Astrocyte (in vitro differentiated cells and primary cell): ENCODE measurements at regions not wholly inside any gene's neighbourhood (a gene's known extent, or its start where the extent isn't known, plus 50 kb on each side); places are given as distances from the start of the nearest gene placed in this dataset.

Experiments used
- DNase-seq: peaks from one replicate; pipeline ENCODE4 v3.0.0-alpha.2; 2010; ENCODE audit warnings: low read depth
- FAIRE-seq: peaks from 2 replicates; lab custom pipeline; 2011; peaks lifted over from hg19 to GRCh38; lab: Jason Lieb, UNC
- H2AFZ ChIP-seq: 2 replicates; pipeline ENCODE4 v1.6.0; 2012; ENCODE audit warnings: low read depth, low read length, inconsistent platforms
- H3K27ac ChIP-seq: 2 replicates; pipeline ENCODE4 v1.5.1; 2011; ENCODE audit warnings: low read depth, low read length, inconsistent platforms
- H3K27me3 ChIP-seq: 2 replicates; pipeline ENCODE4 v1.6.0; 2011; ENCODE audit warnings: low read length, inconsistent platforms; ENCODE audit not compliant: insufficient read depth
- H3K36me3 ChIP-seq: 2 replicates; pipeline ENCODE4 v1.5.1; 2011; ENCODE audit warnings: low read length, inconsistent platforms; ENCODE audit not compliant: insufficient read depth
- H3K4me1 ChIP-seq: 2 replicates; pipeline ENCODE4 v1.5.1; 2011; ENCODE audit warnings: low read length, inconsistent platforms; ENCODE audit not compliant: insufficient read depth
- H3K4me2 ChIP-seq: 2 replicates; pipeline ENCODE4 v1.6.0; 2012; ENCODE audit warnings: low read length, inconsistent platforms
- H3K4me3 ChIP-seq: 2 replicates; pipeline ENCODE4 v1.5.1; 2011; ENCODE audit warnings: low read depth, mild to moderate bottlenecking, low read length, inconsistent platforms; ENCODE audit not compliant: insufficient read depth
- H3K79me2 ChIP-seq: 2 replicates; pipeline ENCODE4 v1.6.0; 2012; ENCODE audit warnings: mild to moderate bottlenecking, low read length, inconsistent platforms; ENCODE audit not compliant: insufficient read depth
- H3K9ac ChIP-seq: 2 replicates; pipeline ENCODE4 v1.6.0; 2012; ENCODE audit warnings: mild to moderate bottlenecking, low read length, inconsistent platforms
- H3K9me3 ChIP-seq: 2 replicates; pipeline ENCODE4 v1.5.1; 2012; ENCODE audit warnings: low read depth, mild to moderate bottlenecking, low read length, inconsistent platforms; ENCODE audit not compliant: insufficient read depth
- H4K20me1 ChIP-seq: 2 replicates; pipeline ENCODE4 v1.6.0; 2012; ENCODE audit warnings: low read length, inconsistent platforms; ENCODE audit not compliant: insufficient read depth
- H3K27ac Mint-ChIP-seq: one replicate; pipeline ENCODE4 v1.8.0; 2021; ENCODE audit warnings: mild to moderate bottlenecking, mixed read lengths; ENCODE audit not compliant: unreplicated experiment
- H3K27me3 Mint-ChIP-seq: one replicate; pipeline ENCODE4 v1.8.0; 2021; ENCODE audit warnings: low read depth, mixed read lengths; ENCODE audit not compliant: unreplicated experiment
- H3K36me3 Mint-ChIP-seq: one replicate; pipeline ENCODE4 v1.8.0; 2021; ENCODE audit warnings: low read depth, mixed read lengths; ENCODE audit not compliant: unreplicated experiment
- H3K4me1 Mint-ChIP-seq: one replicate; pipeline ENCODE4 v1.8.0; 2021; ENCODE audit warnings: low read depth, mixed read lengths; ENCODE audit not compliant: unreplicated experiment
- H3K4me3 Mint-ChIP-seq: one replicate; pipeline ENCODE4 v1.8.0; 2021; ENCODE audit warnings: mild to moderate bottlenecking, moderate library complexity, mixed read lengths; ENCODE audit not compliant: unreplicated experiment
- H3K9me3 Mint-ChIP-seq: one replicate; pipeline ENCODE4 v1.8.0; 2021; ENCODE audit warnings: mild to moderate bottlenecking, mixed read lengths; ENCODE audit not compliant: unreplicated experiment
- CTCF ChIP-seq: IDR thresholded peaks from 2 replicates; pipeline ENCODE4 v1.5.1; 2011; ENCODE audit warnings: low read depth, mild to moderate bottlenecking, inconsistent platforms, low read length, moderate library complexity; ENCODE audit not compliant: insufficient read depth
- EZH2 ChIP-seq: IDR thresholded peaks from 2 replicates; pipeline ENCODE4 v1.6.1; 2012; ENCODE audit warnings: mild to moderate bottlenecking, low read length, inconsistent platforms; ENCODE audit not compliant: insufficient read depth

GRCh38 chr7:56188376-56188775 lies 72.2 kb upstream of the NUPR2 start:
- H3K9me3 Mint-ChIP-seq: peaks cover 15% of the 10 kb centered on the region
- no peak overlapping the region for H3K4me2 ChIP-seq
- no peaks in the 10 kb centered on the region for H3K79me2 ChIP-seq
- H3K4me3 Mint-ChIP-seq: no peak overlapping the region
- H3K27me3 Mint-ChIP-seq: no peaks in the 10 kb centered on the region
- no peaks in the 10 kb centered on the region for H3K36me3 ChIP-seq
- H3K4me1 ChIP-seq: no peaks in the 10 kb centered on the region
- H3K4me3 ChIP-seq: no peak overlapping the region
- H3K27ac ChIP-seq: no peak overlapping the region
- DNase-seq (no peak), FAIRE-seq (no peak)
- no peak overlapping the region for H3K9ac ChIP-seq
- no peak overlapping the region for H2AFZ ChIP-seq
- H3K36me3 Mint-ChIP-seq: no peaks in the 10 kb centered on the region
- H3K27ac Mint-ChIP-seq: no peak overlapping the region
- H4K20me1 ChIP-seq: no peaks in the 10 kb centered on the region
- peaks cover 2% of the 10 kb centered on the region for H3K9me3 ChIP-seq
- H3K4me1 Mint-ChIP-seq: no peaks in the 10 kb centered on the region
- no peak for TF ChIP-seq EZH2
- no peak for TF ChIP-seq CTCF
- no peaks in the 10 kb centered on the region for H3K27me3 ChIP-seq

GRCh38 chr7:56181010-56181409 lies 64.8 kb upstream of the NUPR2 start:
- no peak for FAIRE-seq
- Histone ChIP-seq H4K20me1 (no peaks in the 10 kb centered on the region), H3K4me3 (no peak overlapping the region), H3K4me1 (no peaks in the 10 kb centered on the region), H3K9me3 (peaks cover 2% of the 10 kb centered on the region), H3K79me2 (no peaks in the 10 kb centered on the region), H3K27me3 (no peaks in the 10 kb centered on the region), H3K36me3 (no peaks in the 10 kb centered on the region), H3K9ac (no peak overlapping the region), H3K4me2 (no peak overlapping the region), H2AFZ (no peak overlapping the region), H3K27ac (no peak overlapping the region)
- TF ChIP-seq CTCF: no peak
- TF ChIP-seq EZH2: no peak
- Mint-ChIP-seq H3K9me3 (peaks cover 4% of the 10 kb centered on the region), H3K27ac (no peak overlapping the region), H3K36me3 (no peaks in the 10 kb centered on the region), H3K4me1 (no peaks in the 10 kb centered on the region), H3K4me3 (no peak overlapping the region), H3K27me3 (no peaks in the 10 kb centered on the region)
- DNase-seq: no peak

- H3K27me3 Mint-ChIP-seq: no peaks in the 10 kb centered on the region
- no peaks in the 10 kb centered on the region for H3K4me1 Mint-ChIP-seq
- Histone ChIP-seq H3K27me3 (no peaks in the 10 kb centered on the region), H3K4me2 (no peak overlapping the region), H4K20me1 (no peaks in the 10 kb centered on the region), H2AFZ (no peak overlapping the region), H3K9ac (no peak overlapping the region), H3K79me2 (no peaks in the 10 kb centered on the region), H3K36me3 (no peaks in the 10 kb centered on the region), H3K4me3 (no peak overlapping the region), H3K9me3 (peaks cover 2% of the 10 kb centered on the region), H3K27ac (no peak overlapping the region), H3K4me1 (no peaks in the 10 kb centered on the region)
- H3K4me3 Mint-ChIP-seq: no peak overlapping the region
- no peak for DNase-seq
- no peaks in the 10 kb centered on the region for H3K36me3 Mint-ChIP-seq
- no peak overlapping the region for H3K27ac Mint-ChIP-seq
- TF ChIP-seq CTCF (no peak), EZH2 (no peak)
- no peak for FAIRE-seq
- peaks cover 14% of the 10 kb centered on the region for H3K9me3 Mint-ChIP-seq
Measured at GRCh38 chr7:56175771-56176170, 59.6 kb upstream of the NUPR2 start.
